GM18858 (cell line): ENCODE measurements at regions not wholly inside any gene's neighbourhood (a gene's known extent, or its start where the extent isn't known, plus 50 kb on each side); places are given as distances from the start of the nearest gene placed in this dataset.
"Not testable (repeated sequence)": the region's sequence is repeated elsewhere in the genome, so short reads cannot be mapped to it uniquely, and the experiment has no call there.

ENCODE experiments used
- ATAC-seq: cut with Tn5 transposase; IDR thresholded peaks from one replicate; pipeline ENCODE4 v1.9.1; 2021; ENCODE audit not compliant: unreplicated experiment

DNA sequence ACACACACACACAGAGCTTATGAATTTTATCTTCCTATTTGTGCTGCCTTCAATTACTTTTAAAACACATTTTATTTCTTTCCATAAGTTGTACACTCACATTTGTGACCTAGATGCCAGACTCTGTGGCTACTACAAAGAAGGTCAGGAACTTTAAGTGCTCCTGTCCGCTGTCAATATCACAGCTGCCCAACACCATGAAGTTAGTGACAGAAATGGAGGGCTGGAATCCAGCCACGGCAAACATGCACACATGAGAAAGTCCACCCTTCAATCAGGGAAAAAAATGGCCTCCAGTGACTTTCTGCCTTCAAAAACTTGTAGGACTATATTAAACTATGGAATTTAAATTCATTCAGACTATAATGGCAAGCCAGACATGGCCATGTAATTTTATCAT, 334.4 kb upstream of the FSTL5 start:
- ATAC-seq: no peak

DNA sequence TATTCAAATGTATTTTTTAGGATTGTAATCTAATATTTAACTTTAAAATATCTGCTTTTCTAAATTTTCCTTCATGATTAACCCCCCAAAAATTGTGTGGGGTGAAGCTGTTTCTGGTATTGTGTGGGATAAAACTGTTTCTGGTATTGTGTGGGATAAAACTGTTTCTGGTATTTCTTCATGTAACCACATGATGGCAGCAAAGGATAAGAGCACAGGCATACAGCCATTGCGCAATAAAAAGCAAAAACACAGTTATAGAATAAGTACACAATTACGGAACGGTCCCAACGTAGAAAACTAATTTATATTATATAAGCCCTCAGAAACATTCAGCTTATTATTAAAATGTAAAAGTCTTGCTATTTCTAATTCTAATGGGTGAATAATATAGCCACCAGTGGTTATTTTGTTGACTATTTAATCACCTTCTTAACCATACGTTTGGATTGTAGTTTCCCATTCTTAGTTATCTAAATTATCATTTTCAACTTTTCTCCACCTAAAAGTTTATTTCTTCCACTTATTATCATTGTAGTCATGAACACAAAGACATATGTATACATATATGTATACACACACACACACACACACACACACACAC, 333.9 kb upstream of the FSTL5 start:
- ATAC-seq: peak; percentile 94

DNA sequence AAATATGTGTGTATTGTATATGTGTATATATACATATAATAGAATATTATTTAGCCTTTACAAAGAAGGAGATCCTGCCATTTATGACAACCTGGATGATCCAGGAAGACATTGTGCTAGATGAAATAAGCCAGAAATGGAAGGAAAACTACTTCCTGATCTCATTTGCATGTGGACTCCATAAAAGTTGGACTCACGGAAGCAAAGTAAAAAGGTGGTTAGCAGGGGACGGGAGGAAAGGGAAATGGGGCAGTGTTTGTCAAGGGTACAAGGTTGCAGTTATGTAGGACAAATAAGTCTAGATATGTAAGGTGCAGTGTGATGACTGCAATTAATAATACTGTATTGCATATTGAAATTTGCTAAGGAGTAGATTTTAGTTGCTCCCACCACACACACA, 331.1 kb upstream of the FSTL5 start:
- no peak for ATAC-seq

DNA sequence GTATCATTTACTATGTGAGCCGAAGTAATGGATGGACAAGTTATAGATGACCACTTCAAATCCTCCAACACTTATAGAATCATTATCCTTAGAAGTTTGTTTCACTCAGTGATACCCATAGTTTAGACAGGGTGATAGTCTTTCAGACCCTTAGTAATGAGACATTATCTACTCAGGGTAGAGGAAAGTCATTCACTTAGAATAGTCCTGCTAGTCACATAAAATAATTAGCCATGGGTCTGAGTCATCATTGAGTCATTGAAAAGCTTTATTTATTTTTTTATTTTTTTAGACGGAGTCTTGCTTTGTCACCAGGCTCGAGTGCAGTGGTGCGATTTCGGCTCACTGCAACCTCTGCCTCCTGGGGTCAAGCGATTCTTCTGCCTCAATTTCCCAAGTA, 321.7 kb upstream of the FSTL5 start:
- no peak for ATAC-seq

DNA sequence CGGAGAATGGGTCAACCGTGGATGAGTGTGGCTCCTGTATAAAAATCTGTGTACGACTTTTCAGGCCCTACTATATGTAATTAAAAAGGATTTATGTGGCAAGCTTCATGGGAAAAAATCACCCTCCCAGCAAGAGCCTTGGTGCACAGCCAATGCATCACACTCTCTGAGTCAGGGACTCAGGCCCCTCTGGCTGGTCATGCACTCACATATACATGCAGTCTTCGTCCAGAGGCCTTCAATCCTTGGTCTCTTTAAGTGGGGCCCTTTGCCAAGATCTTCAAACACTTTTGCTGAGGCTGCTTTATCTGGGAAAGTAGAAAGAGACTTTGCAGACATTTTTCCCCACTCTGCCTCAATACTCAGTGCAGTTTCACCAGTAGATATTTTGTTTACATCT, 311.4 kb upstream of the FSTL5 start:
- ATAC-seq: no peak

DNA sequence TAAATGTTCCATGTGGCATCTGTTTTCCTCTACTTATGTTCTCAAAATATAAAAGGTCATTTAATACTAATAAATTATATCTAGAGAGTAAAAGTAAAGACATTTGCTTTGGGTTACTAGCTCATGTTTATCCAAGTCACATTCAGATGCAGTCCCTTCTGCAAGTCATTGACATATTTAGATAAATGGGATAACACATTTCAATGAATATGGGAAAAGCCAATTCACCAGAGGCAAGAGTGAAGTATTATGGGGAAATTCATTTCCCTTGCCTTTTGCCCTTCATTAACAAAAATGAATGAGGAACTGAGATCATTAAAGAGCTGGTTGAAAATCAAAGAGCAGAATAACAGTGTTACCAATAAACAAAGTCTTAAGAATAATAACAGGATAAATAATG, 306.2 kb upstream of the FSTL5 start:
- no peak for ATAC-seq

DNA sequence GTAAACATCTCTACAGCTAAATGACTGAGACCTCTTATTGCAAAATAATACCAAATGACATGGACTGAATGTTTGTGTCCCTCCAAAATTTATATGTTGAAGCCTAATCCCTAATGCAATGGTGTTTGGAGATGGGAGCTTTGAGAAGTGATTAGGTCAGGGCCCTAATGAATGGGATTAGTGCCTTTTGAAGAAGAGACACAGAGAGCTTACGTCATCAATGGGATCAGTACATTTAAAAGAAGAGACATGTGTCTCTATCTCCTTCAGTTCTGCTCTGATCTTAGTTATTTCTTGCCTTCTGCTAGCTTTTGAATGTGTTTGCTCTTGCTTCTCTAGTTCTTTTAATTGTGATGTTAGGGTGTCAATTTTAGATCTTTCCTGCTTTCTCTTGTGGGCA, 301.6 kb upstream of the FSTL5 start:
- not testable (repeated sequence) for ATAC-seq

DNA sequence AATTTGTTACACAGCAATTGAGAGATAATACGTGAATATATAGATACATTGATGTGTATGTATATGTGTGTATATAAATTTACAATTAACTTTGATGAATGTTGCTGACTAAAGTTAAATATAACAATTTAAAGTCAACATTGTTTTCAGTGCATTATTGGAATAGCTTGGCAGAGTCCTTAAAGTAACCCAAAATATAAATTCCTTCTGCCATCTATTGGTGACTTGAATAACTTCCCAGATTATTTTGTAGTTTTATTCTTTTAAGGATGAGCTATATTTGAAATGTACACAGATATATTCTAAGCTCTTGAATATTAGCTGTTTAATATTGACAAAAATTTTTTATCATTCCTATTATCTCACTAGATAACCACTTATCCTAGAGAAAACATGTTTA, 298.2 kb upstream of the FSTL5 start:
- no peak for ATAC-seq

DNA sequence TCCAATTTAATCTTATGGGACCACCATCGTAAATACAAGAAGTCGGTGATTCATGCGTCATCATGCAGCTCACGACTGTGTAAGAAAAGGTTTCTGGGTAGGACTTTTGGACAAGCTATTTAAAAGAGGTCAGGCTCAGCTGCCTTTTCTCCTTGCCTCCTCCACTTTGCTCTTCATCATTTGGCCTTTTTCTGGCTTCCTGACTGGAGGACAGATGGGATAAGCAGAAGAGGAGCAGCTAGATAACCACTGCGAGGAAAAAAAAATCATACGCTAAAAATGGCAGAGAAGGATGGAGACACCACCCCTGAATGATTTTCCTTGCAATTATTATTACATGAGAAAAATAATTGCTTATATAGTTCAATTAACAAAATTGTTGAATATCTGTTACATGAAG, 294.3 kb upstream of the FSTL5 start:
- no peak for ATAC-seq

DNA sequence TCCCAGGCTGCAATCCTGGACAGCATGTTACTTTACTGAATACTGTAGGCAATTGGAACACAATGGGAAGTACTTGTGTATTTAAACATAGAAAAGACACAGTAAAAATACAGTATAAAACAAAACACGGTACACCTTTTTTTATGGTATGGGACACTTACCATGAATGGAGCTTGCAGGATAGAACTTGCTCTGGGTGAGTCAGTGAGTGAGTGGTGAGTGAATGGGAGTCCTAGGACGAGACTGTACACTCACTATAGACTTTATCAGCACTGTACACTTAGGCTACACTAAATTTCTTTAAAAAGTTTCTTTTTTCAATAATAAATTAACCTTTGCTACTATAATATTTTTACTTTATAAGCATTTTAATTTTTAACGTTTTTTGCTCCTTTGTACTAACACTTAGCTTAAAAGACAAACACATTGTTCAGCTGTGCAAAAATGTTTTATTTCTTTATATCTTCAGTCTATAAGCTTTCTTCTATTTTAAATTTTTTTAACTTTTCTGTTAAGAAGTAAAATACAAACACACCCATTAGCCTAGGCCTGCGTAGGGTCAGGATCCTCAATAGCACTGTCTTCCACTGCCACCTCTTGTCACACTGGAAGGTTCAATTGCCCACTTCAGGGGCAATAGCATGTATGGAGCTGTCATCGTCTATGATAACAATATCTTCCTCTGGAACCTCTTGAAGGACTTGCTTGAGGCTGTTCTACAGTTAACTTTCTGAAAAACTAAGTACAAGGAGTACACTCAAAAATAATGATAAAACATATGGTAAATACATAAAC, 293.5 kb upstream of the FSTL5 start:
- no peak for ATAC-seq

DNA sequence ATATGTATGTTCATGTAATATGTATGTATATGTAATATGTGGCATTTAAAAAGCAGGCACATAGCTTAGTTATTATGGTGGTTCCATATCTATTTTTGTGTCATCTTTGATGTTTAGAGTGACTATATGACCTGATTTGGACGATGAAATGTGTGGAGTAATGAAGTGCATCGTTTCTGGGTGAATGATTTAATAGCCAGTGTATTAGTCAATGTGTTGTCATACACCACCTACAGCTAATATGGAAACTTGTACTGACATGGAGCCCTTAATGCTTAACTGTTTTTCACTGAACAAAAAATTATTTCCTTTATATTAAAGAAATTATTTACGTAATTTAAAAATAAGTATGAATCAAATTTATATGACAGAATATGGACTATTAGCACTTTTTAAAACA, 292.3 kb upstream of the FSTL5 start:
- ATAC-seq: no peak

DNA sequence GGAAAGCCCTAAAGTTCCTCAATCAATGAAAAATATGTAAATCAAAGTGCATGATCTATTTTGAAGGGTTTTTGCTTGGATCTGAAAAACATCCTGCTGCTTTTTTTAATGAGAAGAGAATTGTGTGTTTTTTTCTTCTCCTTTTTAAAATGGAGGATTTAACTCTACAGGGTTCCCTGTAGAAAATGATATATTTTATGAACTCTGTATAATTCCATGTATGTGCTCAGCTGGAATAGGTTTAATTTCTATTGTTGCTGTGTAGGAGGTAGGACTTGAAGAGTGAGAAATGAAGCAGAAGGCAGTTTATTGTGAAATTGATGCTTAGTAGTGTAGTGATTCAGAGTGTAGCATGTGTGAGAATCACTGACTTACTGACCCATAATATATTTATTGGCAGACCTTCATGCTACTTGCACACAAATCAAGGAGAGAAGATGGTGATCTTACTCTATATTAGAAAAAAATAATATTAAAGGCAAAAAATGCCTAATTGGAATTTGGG, 286.8 kb upstream of the FSTL5 start:
- ATAC-seq: no peak

DNA sequence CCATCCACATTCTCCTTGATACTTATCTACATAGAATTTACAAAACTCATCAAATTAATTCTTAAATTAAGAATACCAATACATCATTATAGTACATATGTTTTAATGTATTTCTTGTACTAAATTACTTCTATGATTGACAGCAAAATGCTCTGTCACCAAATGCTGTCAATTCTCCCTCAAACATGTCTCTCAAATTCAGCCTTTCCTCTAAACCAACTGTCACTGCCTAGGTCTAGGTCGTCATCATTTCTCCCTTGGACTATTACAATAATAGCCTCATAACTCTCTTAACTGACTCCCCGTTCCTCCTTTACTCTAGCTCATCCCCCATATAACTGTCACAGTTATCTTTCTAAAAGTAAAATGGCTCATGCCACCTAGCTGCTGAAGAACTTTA, 279.7 kb upstream of the FSTL5 start:
- no peak for ATAC-seq

DNA sequence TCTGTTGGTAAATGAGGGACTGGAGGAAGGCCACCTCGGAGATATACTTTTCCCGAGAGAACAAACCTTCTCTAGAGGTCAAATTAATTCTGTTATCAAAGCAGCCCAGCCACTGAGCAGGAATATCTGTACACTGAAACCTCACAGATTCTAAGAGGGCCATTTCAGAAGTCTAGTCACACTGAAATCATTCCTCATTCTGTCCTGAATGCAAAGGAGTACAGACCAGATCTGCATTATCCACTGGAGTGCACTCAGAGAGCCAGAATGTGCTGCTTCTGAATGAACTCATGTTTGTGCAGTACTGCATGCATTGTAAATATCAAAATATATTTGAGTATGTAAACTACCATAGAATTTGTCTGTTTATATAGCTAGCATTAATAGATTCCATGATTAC, 278.3 kb upstream of the FSTL5 start:
- ATAC-seq: no peak

DNA sequence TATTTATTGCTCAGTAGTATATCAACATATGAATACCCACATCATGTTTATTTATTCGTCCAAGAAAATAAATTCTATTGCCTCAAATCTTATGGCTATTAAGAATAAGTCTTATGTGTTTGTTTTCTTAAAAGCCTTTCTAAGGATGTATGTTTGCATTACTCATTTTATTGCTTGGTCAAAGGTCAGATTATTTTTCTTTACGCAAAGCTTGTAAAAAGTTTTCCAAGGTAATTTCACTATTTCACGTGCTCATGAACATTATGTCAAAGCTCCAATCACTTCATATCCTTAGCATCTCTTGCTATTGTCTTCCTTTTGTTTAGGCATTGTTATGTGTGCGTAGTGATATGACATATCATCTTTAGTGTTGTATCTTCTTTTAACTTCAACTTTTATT, 258.5 kb upstream of the FSTL5 start:
- ATAC-seq: no peak

DNA sequence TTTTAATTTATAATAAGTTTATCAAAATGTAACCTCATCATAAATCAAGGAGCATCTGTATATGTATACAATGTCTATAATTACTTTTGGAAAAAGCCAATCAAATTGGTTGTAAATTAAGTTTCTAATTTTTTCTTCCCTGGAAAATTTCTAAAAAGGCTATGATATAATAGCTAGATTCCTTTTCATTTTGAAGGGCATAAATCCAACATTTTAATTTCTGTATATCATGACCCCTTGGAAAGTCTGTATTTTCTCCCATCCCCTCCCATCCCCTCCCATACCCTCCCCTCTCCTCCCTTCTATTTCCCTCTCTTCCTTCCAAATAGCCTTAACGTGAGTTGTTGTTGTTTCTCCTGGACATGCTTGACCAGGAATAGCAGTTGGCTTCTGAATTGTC, 247.1 kb upstream of the FSTL5 start:
- ATAC-seq: no peak

DNA sequence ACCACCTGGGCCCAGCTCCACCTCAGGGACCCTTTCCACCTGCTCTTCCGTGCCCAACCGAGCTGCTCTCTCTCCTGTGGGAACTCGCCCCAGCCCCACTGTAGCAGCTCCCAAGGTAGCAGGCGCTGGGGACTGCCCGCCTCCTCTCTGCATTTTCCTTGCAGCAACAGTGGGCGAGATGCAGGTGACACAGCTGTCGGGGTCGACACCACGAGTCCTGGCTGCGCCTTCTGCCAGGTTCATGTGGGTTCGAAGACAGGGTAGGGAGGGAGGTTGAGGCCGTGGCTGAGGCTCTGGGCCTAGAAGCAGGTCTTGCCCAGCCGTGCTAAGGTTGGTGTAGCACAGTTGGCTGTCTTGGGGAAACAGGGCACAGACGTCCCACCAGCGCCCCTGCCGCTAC, 245.2 kb upstream of the FSTL5 start:
- no peak for ATAC-seq

DNA sequence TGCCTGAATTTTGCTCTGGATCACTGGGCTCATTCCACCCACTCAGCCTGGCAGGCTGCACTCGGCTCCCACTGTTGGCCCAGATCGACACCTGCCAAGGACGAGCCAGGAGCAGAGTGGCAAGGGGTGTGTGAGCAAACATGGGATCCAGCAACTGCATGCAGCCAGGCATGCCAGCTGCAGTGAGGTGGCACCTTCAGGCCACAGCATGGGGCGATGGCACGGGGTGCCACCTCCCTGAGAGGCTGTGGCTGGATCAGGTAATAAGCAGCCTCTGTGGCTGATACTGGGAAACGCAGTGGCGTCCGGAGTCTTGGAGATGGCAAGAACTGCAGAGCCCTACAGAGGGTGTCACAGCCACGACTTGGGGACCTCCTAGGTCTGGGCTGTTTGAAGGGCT, 244.5 kb upstream of the FSTL5 start:
- no peak for ATAC-seq

DNA sequence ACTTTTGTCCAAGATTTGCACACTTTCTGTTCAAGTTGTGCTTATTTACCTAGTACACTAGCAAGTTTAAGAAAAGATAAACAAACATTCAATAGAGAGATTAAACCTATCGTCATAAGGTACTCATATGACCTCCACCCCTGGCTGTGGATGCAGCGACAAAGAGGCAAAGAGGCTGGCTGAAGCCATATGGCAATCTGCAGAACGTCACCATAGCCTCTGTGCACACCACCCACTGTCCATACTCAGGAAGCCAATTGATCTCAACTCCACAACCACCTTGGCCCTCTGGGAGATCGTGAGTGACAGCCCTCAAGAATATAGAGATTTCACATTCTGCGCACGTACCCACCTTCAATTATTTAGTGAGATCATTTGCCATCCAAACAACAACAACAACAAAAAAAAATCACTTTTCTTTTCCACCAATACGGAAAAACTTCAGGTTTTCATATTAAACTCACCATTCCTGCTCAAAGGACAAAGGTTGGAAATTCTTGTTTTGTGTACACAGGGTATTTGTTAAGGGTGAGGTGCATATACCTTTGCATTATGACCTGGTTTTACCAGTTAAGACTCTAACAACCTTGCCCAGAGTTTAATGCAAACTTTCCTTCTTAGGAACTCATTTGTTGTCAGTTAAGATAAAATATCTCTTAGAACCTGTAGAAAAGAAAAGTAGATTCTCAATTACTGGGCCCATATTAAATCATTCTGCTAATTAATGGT, 243.0 kb upstream of the FSTL5 start:
- no peak for ATAC-seq

DNA sequence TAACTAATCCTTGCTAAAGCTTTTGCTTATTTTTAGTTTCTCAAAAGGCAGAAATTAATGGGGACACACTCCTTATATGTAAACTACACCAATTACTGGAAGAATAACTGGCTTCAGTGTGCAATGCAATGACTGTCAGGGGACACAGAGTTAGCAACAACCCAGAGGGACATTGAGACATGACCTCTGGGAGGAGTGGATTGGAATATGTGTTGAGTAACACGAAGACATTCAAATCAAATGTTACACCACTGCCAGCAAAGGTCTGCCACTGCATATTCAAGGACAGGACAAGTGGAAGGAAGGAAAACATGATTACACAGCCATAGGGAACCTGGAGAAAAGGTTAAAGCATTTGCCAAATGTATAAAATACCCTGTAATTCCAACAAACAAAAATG, 240.1 kb upstream of the FSTL5 start:
- no peak for ATAC-seq

DNA sequence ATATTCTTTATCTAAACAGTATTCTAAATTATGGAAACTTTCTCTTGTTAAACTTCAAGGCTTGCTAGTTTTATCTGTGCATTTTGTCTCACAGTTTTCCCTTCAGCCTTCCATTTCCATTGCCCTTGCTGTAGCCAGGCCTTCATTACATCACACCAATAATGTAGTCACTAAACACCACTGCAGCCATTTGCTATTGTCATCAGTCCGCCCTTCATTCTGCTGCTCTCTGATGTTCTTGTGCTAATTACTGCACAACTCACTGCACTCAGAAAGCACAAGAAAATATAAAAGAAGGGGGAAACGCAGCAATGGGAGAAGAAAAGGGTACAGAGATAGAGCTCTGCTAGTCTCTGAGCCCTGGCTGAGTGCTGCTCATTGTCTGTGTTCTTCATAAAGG, 239.6 kb upstream of the FSTL5 start:
- no peak for ATAC-seq

DNA sequence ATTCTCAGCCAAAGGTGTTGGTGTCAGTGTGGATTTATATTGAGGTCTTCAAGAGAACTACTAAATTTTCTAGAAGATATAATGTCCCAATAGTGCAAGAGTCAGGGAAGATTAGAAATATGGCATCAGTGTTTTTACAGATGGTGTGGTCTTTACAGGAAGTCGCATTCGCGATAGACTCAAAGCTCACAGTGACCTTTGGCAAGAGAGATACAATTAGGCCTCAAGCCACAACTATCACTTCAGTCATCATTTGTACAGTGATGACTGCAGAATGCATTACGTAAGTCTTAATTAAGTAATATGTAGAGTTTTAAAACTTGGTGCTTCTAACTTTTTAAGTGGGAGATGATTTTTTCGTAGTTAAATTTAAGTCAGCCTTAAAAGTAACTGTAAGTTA, 237.2 kb upstream of the FSTL5 start:
- no peak for ATAC-seq
